HG03066 (cell line): ENCODE measurements at regions not wholly inside any gene's neighbourhood (a gene's known extent, or its start where the extent isn't known, plus 50 kb on each side); places are given as distances from the start of the nearest gene placed in this dataset.

Source experiments
- ATAC-seq: cut with Tn5 transposase; IDR thresholded peaks from one replicate; pipeline ENCODE4 v1.9.1; 2021; ENCODE audit warnings: low read depth; ENCODE audit not compliant: unreplicated experiment

DNA sequence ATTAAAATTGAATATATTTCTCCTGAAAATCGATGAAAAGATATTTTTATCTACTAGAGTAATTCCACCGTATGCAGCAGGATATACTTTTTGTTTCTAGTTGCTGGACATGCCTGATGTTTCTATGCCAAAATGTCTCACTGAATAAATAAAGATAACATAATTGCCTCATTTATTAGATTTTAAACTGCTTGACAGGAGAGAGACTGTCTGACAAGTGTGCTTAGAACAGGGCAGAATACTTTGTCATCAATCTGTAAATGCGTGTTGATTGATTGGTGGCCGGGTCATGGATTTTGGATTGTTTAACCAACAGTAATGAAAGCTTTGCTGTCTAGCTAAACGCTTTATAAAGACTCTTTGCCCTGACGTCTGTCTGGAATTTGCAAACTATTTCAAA is 339.0 kb downstream of the CHRM3 start:
- no peak for ATAC-seq

DNA sequence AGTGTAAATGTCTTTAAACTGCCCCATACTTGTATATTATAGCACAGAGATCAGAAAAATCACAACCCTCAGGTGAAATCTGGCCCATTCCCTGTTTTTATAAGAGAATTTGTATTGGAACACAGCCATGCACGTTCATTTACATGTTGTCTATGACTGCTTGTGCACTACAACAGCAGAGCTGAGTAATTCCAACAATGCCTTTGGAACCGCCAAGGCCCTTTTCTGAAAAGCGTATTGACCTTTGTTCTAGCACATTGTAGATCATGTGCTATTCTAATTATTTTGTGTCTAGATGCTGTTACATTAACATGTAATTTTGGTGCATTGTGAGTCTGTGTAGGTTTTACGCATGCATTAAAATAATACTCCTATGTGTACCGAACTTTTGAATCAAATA is 339.6 kb downstream of the CHRM3 start:
- ATAC-seq = no peak

DNA sequence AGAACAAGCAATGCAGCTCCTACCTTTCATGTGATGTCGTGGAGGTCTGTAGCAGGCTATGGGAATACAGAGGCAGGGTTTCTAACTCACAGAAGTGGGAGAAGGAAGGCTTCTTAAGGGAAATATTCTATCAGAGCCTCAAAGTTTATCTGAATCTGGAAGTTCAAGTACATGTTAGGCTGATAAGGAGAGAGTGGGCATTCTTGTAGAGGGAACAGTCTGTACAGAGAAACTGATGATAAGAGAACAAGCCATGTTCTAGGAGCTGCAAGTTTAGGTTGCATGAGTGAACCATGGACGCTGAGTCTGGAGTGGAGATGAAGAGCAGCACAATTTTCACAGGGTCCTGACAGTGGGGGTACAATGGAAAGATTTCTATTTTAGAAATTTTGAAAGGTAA is 344.0 kb downstream of the CHRM3 start:
- no peak for ATAC-seq

DNA sequence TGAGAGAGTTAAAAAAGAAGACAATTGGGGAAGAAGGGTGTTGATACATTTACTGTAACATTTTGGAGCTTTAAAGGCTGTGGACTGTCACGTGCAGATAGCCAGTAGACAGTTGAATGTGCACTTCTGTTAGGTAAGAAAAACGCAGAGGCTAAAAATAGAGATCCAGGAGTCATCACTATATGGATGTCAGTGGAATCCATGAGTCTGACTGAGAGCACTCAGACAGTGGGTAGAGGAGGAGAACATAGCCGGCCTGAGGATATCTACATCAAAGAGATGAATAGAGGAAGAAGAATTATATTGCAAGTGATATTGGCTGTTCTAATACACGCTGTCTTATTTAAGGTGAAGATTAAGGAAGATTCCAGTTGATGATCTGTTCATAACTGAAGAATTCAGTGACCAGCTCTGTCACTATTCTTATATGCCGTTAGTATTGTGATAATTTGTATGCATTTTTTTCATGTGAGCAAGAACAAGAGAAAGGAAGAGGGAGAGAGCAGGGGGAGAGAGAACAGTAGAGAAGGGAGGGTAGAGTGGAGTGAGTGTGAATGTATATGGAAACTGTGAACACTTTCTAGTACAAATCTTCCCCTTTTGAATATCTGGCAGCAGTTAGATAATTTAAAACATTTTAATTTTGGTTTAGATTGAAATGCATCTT is 344.8 kb downstream of the CHRM3 start:
- no peak for ATAC-seq

DNA sequence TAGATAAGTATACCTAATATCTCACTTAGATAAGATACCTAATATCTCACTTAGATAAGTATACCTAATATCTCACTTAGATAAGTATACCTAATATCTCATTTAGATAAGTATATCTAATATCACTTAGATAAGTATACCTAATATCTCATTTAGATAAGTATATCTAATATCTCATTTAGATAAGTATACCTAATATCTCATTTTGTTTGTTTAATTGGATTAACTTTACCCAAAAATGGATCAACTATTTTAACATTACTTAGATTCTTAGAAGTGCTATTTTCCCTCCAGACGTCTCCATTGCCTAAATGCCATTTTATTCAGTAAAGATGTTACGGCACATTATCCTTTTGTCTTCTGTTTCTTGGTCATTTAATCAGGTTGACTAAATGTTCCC is 346.4 kb downstream of the CHRM3 start:
- ATAC-seq = no peak

DNA sequence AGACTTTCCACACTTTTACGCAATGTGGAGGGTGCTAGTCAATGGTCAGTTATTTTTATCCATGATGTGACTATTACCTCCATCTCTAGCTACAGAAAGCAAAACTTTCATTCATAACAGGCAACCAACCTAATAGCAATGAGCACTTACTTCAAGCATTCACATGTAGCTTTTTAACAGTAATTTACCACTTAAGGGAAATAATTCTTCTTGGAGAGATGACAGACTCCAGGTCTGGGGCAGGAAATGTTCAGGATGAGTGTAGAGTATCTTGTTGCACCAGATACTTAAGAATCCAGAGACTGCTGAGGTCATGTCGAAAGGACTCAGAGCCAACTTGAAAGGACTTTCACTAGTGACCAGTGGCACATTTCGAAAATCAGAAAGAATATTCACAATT is 347.6 kb downstream of the CHRM3 start:
- no peak for ATAC-seq

DNA sequence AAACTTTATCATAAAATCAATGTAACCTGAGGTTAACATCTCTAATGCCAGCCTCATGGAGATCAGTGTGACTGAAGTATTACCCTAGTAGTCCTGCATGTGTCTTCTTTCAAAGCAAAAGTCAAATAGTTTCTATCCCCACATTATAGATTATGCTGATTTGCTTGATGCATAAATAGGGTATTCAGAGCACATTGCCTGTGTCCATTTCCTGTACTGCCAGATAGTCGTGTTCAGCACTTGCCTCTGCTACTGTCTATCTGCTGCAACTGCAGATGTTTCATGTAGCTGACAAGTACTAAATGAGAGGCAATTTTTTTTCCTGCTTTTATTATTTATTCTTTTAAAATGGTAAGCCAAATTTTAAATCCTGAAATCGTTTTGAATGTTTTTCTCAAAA is 348.7 kb downstream of the CHRM3 start:
- ATAC-seq = no peak

DNA sequence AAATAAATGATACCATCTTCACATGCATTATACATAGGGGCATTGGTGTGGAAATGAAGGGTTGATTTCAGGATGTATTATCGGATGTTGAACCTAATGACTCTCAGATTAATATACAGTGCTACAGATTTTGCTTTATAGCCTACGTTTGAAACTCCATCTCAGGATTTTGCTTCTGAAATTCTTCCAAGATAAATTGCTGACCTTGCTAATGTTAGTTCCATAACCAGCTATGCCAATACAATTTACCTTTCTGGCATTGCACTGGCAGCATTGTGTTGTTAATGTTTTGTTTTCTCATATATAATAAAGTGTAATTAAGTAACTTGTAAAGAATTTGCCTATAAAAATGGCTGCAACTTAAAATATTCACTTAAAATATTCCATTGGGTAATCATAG is 350.1 kb downstream of the CHRM3 start:
- no peak for ATAC-seq

DNA sequence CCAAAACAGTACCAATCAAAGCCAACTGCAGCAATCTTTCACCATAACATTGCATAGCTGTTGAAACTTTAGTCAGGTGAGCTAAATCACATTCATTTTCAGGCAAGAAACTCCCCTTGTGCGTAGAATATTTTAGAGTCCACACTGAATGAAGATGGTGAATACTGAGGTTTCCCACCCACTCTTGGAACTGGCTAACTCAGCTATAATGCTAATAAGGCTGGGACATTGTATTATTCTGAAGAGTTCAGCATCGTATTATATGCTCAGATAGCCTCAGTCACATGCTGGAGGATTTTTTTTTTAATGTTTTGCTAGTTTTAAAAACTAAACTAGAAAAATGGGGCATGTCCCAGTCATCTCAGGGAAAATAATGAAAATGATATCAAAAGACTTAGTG is 352.3 kb upstream of the FMN2 start:
- no peak for ATAC-seq

DNA sequence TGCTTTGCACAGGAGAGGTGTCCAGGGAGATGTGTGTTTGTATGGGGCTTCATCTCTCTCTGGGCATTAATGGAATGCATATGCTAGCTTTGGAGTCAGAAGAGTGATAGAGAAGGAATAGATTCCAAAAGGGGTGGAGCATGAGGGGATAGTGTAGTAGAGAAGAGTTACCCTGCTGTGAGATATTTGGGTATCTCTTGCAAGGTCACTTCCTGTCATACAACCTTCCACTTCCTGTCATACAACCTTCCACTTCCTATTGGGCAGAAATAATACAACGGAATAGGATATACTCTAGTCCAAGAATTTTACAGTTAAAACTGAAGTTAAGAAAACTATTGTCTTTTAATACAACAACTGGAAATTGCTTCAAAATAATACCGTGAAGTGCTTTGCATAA is 351.8 kb upstream of the FMN2 start:
- no peak for ATAC-seq

DNA sequence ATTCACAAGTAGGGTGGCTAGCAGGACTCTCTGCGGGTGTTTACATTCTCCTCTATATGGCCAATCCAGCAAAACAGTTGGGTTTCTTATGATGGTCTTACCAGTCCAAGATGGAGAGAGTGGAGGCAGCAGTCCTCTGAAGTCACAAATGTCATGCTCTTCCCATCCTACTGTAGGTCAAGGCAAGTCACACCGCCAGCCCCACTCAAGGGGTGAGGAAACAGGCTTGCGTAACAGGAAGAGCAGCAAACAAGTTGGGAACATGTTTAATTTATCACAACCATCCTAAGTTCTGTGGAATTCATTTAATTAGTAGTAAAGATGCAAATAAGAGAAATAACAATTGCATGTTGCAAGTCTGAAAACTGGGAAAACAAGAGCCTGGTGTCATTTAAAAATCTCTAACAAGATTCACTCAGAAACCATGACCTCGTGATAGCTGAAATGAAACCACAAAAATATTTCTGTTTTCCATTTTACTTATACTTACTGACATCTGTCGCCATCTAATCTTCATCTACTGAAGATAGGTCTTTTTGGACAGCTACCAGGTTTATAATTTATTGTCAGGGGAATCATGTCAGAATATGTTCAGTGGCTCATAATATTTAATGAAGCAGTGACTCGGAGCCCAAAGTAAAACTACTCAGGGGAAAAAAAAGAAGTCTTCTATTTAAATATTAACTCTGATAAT is 349.1 kb upstream of the FMN2 start:
- ATAC-seq = no peak

DNA sequence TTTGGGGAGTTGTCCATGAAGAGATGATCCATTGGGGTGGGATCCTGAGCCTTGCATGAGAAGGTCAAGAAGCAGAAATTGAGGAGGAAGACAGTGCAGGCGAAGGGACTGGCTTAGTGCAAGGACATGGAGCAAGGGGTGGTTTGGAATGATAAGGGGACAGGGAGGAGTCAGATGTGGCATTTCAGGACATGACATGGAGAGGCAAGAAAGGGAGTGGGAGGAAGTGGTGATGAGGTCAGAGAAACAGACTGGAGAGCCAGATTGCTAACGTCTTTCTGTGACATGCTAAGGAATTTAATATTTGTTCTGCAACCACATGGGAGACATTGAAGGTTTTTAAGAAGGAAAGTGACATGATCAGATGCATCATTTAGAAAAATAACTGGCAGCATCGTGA is 346.8 kb upstream of the FMN2 start:
- ATAC-seq = no peak

DNA sequence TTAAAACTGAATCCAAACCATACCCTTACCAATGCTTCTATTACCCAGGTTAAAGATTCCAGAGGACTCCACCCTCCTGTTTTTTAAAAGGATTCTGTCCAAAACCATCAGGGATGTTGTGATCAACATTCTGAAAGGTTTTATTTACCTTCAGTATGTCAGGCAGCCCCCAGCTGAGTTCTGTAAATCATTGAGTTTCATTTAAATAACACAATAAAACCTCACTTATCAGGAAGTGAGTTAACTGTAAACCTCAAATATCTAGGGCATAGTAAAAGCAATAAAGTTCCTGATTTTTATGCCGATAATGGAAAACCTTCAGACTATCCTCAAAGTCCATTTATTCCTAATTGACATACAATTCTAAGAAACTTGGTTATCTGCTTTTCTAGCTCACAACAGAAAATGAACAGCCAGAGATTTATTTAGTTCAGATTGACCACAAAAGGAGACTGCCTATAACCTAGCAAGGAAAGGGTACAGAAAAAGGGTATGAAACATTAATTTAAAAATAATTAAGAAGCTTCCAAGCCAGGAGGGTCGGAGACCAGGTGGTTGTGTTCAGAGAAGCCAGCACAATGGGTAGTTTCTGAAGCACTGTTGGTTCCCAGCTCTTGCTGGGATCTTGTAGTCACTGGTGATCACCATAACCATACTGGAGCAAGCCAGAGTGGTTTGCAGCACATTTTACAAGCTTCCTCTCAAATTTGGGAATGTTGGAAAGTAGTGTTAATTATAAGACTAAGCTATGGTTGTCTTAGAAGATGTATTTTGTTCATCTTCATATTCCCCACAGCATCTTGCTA is 336.4 kb upstream of the FMN2 start:
- ATAC-seq = no peak

DNA sequence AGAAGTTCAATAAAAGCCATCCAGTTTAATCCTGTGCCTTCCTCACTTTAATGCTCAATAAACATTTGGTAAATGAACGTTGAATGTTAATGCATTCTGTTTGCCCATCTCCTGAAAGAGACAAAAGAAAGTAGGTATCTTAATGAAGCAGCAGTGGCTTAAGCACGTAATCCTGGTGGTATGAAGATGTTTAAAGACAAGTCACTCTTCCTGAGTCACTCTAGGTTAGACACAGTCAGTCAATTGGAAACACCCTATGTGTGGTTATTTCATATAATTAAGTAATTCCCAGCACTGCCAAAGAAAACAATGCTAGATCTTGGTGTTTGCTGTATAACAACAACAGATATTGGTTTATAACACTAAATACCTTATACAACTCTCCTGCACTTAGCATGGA is 334.0 kb upstream of the FMN2 start:
- ATAC-seq = no peak

DNA sequence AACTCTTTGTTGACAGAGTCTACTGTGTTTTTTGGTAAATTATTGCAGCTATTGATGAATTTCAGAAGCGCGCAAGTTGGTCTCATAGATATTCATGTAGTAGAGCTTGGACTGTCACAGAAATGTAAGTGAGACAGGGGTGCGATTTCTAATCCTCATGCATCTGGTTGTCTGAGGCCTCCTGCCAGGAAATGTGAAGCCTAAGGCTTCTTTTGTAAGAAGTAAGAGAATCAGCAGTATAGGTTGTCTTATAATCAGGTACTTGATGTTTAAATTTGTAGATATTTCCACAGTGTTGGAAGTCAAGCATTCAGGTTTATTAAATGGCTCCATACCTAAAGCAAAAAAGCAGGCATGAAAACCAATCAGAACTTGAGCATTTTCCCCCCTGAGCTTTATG is 332.9 kb upstream of the FMN2 start:
- no peak for ATAC-seq

DNA sequence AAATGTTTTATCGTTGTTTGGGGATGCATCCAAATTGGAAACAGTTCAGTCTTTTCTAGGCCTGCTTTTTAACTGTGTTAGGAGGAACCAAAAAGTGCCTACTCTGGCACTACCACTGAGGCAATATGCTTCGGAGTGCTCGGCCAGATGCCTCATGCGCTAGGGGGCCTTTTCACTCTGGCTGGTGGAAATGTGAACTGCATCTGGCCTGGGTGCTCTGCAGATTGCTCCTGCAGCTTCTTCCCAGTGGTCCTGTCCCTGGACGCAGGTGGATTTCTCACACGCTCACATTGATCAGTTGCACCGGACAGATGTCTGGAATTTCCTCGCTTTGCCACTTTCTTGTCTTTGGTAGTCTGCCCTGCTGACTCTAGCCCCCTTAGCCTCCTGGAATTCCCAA is 330.2 kb upstream of the FMN2 start:
- no peak for ATAC-seq

DNA sequence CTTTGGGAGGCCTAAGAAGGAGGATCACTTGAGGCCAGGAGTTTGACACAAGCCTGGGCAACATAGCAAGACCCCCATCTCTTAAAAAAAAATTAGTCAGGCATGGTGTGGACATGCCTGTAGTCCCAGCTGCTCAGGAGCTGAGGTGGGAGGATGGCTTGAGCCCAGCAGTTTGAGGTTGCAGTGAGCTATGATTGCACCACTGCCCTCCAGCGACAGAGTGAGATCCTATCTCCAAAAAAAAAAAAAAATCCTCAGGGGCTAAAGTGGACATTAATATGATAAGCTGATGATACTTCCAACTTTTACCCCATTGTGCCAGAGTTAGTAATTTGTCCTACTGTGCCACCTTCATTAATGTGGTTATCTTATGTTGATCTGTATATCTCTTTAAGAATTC is 327.8 kb upstream of the FMN2 start:
- no peak for ATAC-seq

DNA sequence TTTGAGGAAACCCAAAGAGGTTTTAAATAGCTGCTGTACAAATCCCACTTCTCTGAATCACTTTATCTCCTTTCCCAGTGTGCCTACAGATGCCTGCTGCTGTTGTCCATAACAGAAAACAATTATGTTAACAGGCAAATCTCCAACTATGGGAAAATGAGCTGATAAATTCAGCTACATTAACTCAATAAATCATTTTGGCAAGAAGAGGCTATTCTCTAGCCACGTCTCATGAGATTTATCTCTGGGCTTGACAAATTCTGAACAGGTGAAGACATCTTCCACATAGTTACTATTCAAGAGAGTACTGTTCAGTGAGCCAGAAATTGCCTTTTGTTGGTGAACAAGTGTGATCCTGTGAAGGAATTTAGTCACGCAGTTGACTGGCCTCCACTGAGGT is 327.1 kb upstream of the FMN2 start:
- ATAC-seq = no peak

DNA sequence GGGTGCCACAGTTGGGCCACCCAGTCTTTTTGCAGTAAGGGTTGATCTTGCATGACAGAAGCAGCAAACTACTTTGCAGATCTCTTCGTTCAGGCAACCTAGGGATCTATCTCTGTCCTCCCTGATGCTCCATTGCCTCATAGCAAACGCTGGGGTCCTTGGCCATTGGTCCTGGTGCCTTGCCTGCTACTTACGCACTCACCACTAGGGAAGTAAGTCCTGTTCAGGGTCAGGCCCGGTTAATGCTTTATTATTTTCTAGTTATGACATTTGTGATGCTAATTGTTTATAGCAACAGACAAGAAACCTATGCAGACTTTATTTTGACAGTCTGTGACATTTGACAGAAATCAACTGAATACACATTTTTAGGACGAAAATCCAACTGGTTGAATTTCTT is 326.5 kb upstream of the FMN2 start:
- no peak for ATAC-seq

DNA sequence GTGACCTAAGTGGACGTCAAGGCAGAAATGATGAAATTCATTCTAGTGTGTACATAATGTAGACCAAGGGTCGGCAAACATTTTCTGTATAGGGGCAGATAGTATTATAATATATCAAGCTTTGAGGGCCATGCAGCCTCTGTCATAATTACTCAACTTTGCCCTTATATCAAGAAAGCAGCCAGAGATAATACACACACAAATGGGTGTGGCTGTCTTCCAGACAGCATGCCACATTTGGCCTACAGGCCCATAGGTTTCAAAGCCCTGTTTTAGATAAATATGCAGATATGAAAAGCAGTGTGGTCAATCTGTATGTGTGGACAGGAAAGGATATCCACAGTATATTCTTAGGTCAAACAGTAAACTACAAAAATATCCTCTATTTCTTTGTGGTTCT is 320.1 kb upstream of the FMN2 start:
- no peak for ATAC-seq

DNA sequence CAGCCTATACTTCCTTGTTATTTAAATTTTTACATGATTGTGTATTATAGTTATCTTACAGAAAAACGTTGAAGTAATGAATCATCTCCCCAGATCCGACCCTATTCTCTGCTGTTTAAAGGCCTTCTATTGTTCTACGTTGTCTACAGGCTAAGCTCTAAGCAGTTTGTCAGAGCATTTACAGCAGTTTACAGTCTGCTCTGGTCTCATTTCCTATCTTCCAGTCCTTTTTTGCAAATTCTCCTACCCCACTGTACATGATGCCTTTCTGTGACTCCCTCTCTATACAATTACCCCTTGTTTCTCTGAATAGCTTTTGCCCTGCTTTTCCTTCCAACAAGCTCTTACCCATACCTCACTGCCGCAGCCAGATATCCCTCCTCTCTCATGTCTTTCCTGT is 319.2 kb upstream of the FMN2 start:
- no peak for ATAC-seq

DNA sequence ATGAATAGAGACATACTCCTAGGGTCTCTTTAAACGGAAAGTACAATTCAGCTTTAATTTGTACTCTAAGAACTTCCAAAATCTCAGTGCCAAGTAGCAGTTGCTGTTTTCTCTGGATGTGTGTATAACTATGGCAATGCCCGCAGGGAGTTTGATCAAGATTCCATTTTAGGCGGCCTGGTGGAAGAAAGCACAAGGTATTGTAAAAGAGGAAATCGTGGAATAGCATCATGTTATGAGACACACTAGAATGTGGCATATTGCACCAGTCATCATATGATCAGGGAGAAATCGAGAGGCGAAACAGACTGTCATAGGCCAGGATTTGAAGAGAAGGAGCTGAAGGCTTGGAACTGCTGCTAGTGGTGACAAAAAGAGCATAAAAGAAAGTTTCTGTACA is 316.2 kb upstream of the FMN2 start:
- no peak for ATAC-seq
